BE2C (cell line): ENCODE measurements at regions not wholly inside any gene's neighbourhood (a gene's known extent, or its start where the extent isn't known, plus 50 kb on each side); places are given as distances from the start of the nearest gene placed in this dataset.

ENCODE experiments used
- DNase-seq: peaks from one replicate; pipeline ENCODE4 v3.0.0-alpha.2; 2020
- H3K27me3 ChIP-seq: fragments of 250-450 bp; sonication (Bioruptor Pico); 2 replicates; pipeline ENCODE4 v1.5.1; 2020; ENCODE audit warnings: mild to moderate bottlenecking
- H3K36me3 ChIP-seq: fragments of 250-450 bp; sonication (Bioruptor Pico); 2 replicates; pipeline ENCODE4 v1.5.1; 2020; ENCODE audit warnings: mild to moderate bottlenecking
- H3K4me1 ChIP-seq: fragments of 250-450 bp; sonication (Bioruptor Pico); 2 replicates; pipeline ENCODE4 v1.5.1; 2020
- H3K4me3 ChIP-seq: 2 replicates; pipeline ENCODE4 v1.5.1; 2011; ENCODE audit warnings: low read depth, low read length
- H3K9me3 ChIP-seq: fragments of 250-450 bp; sonication (Bioruptor Pico); 2 replicates; pipeline ENCODE4 v1.5.1; 2020
- TF ChIP-seq, protein P1 (sequence below): IDR thresholded peaks from 2 replicates; pipeline ENCODE4 v1.5.1; 2012; ENCODE audit warnings: mild to moderate bottlenecking, low read depth, low read length

DNA sequence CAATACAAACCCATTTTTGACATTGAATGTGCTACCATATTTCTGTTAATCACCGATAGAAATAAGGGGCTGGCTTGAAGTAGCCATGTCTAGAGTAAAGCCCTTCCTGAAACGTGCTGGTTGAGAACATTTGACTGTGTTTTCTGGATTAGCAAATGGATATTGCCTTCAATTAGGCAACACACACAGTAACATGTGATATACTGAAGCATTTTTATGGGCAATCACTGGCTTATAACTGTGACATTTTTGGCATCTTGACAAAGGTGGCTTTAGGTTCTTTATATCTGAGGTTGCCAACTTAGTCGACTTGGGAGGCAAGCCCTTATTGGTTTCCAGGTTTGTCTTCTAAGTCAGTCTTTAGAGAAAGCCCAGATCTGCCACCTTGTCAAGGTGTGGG, 292.9 kb downstream of the BTBD3 start:
- no peaks in the 10 kb centered on the region for H3K27me3 ChIP-seq
- TF ChIP-seq, protein P1, sequence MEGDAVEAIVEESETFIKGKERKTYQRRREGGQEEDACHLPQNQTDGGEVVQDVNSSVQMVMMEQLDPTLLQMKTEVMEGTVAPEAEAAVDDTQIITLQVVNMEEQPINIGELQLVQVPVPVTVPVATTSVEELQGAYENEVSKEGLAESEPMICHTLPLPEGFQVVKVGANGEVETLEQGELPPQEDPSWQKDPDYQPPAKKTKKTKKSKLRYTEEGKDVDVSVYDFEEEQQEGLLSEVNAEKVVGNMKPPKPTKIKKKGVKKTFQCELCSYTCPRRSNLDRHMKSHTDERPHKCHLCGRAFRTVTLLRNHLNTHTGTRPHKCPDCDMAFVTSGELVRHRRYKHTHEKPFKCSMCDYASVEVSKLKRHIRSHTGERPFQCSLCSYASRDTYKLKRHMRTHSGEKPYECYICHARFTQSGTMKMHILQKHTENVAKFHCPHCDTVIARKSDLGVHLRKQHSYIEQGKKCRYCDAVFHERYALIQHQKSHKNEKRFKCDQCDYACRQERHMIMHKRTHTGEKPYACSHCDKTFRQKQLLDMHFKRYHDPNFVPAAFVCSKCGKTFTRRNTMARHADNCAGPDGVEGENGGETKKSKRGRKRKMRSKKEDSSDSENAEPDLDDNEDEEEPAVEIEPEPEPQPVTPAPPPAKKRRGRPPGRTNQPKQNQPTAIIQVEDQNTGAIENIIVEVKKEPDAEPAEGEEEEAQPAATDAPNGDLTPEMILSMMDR, result no peak
- no peak for DNase-seq
- no peak overlapping the region for H3K4me3 ChIP-seq
- H3K4me1 ChIP-seq, result no peaks in the 10 kb centered on the region
- H3K9me3 ChIP-seq, result no peaks in the 10 kb centered on the region
- no peaks in the 10 kb centered on the region for H3K36me3 ChIP-seq

DNA sequence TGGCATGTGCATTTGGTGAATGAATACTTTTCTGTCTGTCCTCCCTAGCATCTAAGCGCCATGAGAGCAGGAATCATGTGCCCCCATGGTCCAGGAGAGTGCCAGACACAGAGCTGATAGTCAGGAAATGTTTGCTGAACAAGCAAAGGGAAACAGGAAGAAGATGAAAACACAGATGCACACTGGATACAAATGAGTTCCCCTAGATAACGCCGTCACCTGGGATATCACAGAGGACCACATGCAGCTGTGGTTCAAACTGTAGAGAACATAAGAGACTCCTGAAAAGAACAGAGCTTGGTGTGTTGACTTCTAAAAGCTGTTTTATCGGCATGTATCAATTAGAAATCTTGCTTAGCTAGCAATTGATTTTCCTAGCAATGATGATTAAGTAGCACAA, 293.7 kb downstream of the BTBD3 start:
- no peaks in the 10 kb centered on the region for H3K27me3 ChIP-seq
- no peak for DNase-seq
- no peak overlapping the region for H3K4me3 ChIP-seq
- H3K4me1 ChIP-seq, result no peaks in the 10 kb centered on the region
- TF ChIP-seq, protein P1, result no peak
- no peaks in the 10 kb centered on the region for H3K36me3 ChIP-seq
- H3K9me3 ChIP-seq, result no peaks in the 10 kb centered on the region

DNA sequence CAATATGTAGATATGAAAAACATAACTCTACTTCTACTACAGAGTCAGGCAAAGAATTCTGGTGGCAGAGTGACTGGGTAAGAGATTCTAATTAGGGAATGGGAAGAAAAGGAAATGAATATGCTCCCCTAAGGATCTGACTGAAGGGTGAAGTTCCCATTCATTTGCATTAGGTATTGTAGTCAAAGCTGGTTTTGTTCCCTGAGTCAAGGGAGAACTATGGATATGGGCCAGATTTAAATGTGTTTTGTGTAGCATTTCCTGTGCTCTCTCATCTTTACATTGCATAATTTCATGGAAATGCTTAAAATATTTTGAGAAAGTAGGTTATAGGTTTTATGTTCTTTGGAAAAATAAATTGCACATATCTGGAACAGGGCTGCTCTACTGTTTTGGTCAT, 299.7 kb downstream of the BTBD3 start:
- no peaks in the 10 kb centered on the region for H3K4me1 ChIP-seq
- no peaks in the 10 kb centered on the region for H3K27me3 ChIP-seq
- DNase-seq, result no peak
- TF ChIP-seq, protein P1, result no peak
- no peaks in the 10 kb centered on the region for H3K36me3 ChIP-seq
- no peak overlapping the region for H3K4me3 ChIP-seq
- no peaks in the 10 kb centered on the region for H3K9me3 ChIP-seq

DNA sequence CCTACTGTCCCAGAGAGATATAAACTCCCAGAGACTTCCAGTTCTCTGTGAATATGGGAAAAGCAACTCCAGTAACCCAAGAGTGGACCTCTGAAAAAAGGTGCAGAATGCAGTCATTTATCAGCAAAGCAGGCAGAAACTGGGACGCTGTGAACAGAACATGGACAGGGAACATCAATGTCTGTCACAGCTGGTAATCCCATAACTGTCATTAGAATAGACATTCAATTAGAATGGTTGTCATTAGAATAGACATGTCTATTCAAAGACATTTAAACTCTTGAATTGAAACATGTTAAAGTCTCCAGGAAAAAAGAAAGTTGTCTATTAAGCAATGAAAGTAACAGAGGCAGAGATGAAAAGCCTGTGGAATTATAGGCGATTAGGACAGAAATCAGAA, 302.1 kb downstream of the BTBD3 start:
- H3K27me3 ChIP-seq, result no peaks in the 10 kb centered on the region
- TF ChIP-seq, protein P1, result no peak
- DNase-seq, result no peak
- H3K4me3 ChIP-seq, result no peak overlapping the region
- no peaks in the 10 kb centered on the region for H3K4me1 ChIP-seq
- H3K36me3 ChIP-seq, result no peaks in the 10 kb centered on the region
- no peaks in the 10 kb centered on the region for H3K9me3 ChIP-seq

DNA sequence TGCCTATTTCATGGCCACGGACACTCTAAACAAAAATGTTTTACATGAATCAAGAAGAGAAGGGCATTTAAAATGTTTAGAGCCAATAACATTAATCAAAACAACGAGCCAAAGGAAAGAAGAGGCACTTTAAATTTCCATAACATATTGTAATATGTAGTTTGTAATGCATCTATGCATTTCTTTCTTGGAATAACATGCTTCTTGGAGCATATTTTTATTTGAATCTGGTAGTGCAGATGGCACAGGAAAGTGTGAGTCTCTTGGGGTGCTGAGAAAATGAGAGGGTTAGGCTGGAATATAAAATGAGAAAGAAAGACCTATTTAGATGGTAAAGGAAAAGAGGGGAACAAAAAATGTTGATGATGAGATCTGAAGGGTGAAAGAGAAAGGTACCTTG, 305.4 kb downstream of the BTBD3 start:
- no peak for DNase-seq
- Histone ChIP-seq H3K4me3 (no peak overlapping the region), H3K4me1 (no peaks in the 10 kb centered on the region), H3K9me3 (no peaks in the 10 kb centered on the region), H3K36me3 (no peaks in the 10 kb centered on the region), H3K27me3 (no peaks in the 10 kb centered on the region)
- TF ChIP-seq, protein P1, result no peak

DNA sequence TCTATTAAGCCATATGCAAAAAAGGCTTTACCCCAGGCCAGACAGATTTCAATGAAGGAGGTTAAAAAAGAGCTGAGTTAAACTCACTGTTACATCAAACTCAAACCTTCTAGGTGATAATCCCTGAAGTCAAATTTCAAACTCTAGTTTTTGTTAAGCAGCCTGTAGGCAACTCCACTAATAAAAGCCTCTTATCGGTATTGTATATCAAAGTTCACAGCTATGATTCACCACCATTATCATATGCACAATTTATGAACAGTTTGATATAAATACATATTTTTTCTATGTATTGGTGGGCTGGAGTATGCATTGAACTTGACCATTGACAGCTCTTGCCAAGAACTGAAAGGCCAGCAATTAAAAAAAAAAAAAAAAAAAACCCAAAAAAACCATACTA, 308.2 kb downstream of the BTBD3 start:
- no peaks in the 10 kb centered on the region for H3K27me3 ChIP-seq
- no peaks in the 10 kb centered on the region for H3K4me1 ChIP-seq
- H3K36me3 ChIP-seq, result no peaks in the 10 kb centered on the region
- TF ChIP-seq, protein P1, result no peak
- no peak for DNase-seq
- no peak overlapping the region for H3K4me3 ChIP-seq
- no peaks in the 10 kb centered on the region for H3K9me3 ChIP-seq
